GM19455 (cell line): ENCODE measurements at regions not wholly inside any gene's neighbourhood (a gene's known extent, or its start where the extent isn't known, plus 50 kb on each side); places are given as distances from the start of the nearest gene placed in this dataset.

Experiments
- ATAC-seq: cut with Tn5 transposase; IDR thresholded peaks from one replicate; pipeline ENCODE4 v1.9.1; 2021; ENCODE audit not compliant: unreplicated experiment

DNA sequence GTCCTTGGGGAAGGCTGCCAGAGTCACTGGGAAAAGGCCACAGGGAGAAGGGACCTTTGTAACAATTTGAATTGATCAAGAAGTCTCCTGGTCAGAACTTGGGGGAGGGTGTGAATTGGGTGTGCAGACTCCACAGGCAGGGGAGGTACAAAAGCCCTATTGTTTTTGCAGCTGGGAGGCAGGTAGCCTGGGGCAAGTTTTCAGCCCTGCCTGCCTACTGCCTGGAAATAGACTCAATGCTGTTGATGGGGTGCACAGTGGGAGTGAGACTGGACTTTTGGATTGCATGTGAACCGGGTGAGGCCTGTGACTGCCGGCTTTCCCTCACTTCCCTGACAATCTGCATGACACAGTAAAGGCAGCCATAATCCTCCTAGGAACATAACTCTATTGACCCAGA lies 947.0 kb downstream of the REEP3 start:
- no peak for ATAC-seq

DNA sequence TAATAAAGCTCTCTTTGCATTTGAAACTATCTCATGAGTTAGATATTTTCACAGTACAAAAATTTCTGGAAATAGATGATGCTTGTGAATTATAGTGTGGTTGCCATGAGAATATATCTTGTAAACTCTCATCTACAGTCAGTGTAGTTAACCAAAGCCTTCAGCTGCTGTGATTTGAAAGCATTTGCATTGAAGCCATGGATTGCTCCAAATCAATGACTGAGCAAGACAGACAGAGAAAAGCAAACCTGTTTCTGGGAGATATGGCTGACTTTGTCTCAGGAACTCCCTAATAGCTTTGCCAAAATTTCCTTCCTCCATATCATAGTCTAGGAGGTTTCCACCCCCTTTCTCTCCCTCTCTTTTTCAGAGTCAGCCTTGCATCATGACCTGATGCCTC lies 955.3 kb downstream of the REEP3 start:
- ATAC-seq = no peak

DNA sequence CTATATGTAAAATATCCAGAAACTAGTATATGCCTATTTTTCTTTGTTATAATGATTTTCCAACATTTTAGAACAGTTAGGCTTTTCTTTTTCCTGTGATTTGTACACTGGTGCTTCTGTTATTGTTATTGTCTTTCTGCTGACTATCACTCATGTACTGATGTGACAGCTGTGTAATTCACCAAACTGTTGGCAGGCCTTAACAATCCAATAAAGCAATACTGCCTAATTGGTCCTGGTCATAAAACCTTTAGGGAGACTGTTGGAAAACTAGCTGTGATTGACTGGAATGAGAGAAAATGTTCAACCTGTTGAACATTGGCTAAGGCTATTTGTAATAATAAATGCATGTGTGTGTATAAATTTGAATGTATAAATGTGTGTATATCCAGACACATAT lies 956.6 kb downstream of the REEP3 start:
- no peak for ATAC-seq

DNA sequence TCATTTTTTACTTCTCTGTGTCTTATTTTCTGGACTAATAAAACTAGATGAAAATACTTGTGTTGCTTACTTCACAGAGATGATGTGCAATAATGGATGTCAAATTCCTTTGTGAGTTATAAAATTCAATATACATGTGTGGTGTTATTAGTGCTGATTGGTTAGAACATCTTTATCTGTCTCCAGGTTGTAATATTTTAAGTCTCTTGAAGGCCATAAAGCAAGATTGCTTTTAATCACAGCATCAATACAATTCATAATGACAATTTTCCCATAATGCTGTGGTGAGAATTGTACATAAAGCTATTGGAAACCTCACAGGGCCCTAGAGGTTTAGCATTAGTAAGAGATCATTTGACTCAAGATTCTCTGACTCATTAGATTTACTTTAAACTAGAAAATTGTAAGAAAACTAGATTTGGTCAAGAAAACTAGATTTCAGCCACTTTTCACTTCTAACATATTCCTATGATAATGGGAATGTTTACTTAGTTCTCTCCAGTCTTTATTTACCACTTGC lies 963.7 kb downstream of the REEP3 start:
- ATAC-seq = no peak

DNA sequence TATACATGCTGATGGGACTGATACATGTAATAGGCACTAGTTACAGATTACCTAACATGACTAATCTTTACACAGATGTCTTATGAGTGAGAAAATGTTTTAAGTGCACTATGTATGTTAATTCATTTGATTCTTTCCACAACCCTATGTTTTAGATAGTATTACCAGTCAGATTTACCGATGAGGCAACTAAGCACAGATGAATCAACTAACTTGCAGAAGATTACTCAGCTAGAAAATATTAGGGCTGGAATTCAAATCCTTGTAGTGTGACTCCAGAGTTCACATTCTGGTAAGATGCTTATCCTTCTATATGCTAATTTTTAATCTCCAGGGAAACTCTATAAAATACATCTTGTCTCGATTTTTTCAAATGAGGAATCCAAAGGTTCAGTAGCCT lies 964.9 kb downstream of the REEP3 start:
- no peak for ATAC-seq

DNA sequence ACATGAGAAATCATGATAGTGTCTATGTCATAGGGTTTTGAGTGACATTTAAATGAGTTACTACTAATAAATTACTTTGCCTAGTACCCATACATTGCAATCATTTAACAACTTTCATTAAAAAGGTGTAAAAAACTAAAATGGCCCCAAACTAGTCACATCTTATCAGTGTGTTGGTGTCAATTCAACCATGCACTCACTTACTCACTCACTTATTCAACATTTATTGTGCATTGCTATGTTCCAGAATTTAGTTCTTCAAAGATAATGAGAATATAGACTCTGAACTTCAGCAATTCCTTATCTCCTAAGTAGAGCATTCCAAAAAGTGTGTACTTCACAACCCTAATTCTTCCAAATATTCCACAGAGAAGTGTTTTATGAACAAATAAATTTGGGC lies 965.7 kb downstream of the REEP3 start:
- ATAC-seq = no peak

DNA sequence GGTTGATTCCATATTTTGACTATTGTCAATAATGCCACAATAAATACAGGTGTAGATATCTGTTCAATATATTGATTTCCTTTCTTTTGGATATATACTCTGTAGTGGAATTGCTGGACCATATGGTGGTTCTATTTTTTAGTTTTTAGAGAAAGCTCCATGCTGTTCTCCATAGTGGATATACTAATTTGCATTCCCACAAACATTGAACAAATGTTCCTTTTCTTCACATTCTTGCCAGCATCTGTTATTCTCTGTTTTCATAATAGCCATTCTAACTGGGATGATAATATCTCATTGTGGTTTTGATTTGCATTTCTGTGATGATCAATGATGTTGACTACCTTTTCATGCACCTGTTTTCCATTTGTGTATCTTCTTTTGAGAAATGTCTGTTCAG lies 973.7 kb downstream of the REEP3 start:
- no peak for ATAC-seq

DNA sequence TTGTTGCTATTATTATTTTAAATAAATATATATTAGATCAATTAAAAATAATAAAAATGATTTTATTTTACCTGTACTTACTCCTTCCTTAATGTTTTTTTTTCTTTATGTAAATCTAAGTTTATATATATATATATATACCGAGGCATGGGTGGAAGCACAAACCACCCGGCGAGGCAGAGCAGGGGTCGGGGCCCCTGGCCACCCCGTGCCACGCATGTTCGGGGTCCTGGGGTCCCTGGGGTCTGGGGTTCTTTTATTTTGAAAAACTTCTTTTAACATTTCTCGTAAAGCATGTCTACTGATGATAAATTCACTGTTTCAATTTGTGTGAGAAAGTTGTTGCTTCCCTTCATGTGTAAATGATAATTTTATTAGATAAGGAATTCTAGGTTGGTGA lies 976.1 kb downstream of the REEP3 start:
- ATAC-seq = no peak

DNA sequence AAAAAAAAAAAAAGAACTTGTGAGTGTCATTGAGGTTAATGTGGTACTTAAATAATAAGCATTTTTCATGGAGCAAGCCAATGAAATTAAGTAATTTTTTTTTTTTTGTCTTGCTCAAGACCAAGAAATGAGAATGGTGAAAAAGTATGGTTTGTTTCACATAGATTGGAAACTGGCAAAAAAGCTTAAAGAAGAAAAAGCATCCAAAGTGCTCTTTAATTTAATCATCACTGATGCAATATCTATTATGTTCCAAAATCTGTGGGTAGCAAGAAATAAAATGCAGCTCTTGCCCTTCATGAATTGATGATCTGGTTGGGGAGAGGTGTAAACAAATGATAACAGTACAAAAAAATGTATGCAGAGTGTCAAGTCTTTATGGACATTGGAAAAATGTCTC lies 980.6 kb downstream of the REEP3 start:
- no peak for ATAC-seq

DNA sequence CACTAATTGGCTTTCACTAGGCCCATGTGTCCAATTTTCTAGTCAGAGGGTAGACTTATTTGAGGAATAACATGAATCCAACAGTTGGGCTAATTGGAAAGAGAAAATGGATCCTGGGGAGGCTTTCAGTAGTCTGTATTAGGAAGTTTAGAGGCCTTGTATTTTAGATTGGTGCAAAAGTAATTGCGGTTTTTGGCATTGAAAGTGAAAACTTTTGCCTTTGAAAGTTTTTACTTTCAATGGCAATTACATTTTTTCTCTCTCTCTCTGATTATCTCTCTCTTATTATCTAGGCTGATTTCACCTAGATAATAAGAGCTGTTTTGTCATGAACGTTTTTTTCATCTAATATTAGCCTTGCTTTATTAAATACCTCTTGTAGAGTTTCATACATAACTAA lies 981.7 kb downstream of the REEP3 start:
- ATAC-seq = no peak

DNA sequence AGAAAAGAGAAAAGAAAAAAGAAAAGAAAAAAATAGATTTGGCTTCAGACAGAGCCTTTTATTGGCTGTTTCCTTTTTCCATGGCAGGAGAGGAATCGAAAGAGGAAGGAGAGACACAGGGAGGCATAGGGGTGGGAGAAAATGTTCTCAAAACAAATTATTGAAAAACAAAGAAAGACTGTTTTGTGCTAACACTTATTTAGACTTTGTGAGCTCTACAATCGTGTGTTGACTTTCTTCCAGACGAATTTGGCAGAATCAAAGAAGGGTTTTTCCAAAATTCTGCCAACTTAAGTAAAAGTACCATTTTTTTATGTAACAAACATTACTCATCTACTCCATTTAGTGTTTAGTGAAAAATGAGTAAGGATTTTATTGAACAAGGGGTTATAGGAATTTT lies 982.2 kb downstream of the REEP3 start:
- ATAC-seq = no peak

DNA sequence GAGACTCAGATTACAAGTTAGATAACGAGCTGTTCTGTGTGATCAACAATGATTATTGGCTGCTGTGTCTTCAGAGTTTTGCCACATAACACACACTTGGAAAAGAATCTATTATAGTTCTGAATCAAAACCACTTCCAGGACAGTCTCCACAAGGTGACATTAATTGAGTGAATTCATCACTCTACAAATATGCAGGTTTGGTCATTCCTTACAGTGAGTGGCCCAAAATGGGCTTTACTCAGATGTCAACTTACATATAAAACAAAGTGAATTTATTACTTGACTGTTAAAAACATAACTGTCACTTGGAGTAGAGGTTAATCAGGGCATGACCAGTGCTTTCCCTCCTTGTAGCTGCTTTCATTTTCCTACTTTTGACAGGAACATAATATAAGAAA lies 984.3 kb downstream of the REEP3 start:
- ATAC-seq = no peak

DNA sequence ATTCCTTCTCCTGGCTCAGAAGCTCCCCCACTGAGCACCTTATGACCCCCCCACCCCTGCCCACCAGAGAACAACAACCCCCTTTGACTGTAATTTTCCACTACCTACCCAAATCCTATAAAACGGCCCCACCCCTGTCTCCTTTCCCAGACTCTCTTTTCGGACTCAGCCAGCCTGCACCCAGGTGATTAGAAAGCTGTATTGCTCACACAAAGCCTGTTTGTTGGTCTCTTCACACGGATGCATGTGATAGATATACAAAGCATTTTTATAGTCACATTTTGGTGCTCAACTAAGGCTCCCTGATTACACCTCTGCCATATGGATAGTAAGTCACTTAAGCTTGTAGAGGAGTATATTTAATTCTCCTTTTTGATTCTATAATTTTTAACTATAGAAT lies 985.8 kb downstream of the REEP3 start:
- ATAC-seq = no peak

DNA sequence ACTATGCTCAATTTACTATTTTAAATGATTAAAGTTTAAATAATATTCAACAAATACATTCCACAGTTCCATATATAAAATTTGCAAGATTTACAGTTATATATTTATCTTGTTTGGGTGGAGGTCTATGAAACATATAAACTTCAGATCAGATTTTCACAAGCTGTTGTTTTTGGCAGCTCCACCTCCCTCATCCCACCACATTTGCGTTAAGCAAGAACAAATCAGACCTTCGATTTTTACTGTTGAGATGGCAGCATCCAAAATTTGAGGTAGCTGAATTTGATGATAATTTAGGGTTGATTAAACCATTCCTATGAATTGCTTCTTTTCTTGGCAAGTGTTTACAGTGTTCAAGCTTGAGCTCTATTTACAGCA lies 986.4 kb downstream of the REEP3 start:
- no peak for ATAC-seq

DNA sequence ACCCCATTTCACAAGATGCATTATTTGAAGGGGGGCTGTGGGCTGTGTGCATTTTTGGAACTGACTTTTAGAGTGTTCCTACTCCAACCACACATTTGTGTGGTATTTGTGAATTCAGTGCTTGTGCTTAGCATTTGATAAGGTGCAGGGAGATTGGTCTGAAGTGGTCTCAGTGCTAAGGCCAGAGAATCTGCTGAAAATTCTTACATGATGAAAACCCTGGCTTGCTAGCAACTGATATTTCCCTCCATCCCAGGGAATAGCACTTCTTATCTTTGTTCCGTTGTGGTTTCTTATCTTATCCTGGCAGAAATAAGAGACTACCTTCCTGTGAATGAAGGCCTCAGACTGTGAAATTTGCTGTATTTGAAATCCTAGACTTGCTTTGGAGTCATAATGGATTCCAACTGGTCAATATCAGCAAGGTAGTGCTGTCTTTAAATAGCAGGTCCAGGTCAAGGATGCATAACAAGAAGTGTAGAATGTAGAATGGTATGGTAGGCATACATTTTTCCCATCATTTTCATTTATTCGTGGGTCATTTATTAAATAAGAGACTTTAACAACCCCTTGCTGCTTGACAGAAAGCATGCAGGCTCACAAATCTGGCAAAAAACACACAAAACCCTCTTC lies 986.9 kb downstream of the REEP3 start:
- no peak for ATAC-seq

DNA sequence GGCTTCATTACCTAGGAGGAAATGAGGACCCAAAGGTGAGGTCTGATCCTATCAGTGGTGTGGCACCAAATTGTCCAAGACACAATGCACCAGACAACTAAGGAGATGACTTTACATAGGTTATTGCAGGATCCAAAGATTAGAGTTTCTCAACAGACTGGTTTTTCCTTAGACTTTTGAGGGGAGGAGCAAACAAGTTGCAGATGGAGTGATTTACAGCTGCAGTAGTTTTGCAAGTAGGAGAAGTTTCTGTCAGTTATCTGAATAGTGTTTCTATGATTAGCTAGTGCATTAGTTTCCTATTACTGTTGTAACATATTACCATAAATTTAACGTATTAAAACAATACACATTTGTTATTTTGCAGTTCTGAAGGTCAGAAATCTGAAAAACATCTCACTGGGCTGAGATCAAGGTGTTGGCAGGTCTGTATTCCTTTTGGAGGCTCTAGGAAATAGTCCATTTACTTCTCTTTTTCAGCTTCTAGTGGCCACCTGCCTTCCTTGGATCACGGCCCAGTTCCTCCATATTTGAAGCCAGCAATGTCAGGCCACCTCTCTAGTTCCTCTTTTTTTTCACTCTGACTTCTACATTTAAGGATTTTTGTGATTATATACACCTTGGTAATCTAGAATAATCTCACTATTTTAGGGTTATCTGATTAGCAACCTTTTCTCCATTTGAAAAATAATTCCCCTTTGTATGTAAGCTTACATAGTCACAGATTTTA lies 994.9 kb downstream of the REEP3 start:
- ATAC-seq = no peak

DNA sequence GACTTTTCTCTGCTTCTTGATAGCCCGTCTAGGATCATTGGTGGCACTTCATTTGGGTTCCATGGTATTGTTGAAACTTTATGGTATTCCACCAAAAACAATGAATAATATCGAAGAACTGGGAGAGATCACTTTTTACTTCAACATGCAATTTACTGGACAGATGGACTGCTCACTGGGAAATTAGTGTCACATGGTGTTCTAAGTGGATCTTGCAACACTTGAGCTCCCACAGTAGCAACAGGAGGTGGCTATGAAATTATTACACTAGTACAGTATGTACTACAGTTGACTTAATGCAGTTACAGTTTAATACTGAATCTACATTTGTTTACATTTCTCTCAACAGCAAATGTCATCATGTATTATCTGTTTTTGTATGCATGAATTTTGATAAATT lies 997.3 kb downstream of the REEP3 start:
- ATAC-seq = no peak

DNA sequence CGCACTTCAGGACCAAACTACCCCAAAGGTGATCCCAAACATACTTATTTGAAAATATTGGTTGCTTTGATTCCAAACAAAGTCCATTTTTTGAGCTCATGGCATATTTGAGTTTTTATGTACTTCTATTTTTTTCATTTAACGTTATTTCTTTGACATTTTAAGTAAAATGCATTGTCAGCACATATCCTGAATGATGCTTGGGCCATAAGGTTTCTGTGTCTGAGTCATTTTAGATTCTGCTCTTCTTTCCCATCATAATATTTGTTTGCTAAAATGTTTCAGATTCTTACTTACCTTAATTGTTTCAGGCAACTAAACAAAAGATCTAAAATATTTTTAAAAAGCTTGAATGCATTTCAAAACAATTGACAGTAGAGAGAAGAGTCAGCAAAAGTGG lies 998.2 kb downstream of the REEP3 start:
- no peak for ATAC-seq

DNA sequence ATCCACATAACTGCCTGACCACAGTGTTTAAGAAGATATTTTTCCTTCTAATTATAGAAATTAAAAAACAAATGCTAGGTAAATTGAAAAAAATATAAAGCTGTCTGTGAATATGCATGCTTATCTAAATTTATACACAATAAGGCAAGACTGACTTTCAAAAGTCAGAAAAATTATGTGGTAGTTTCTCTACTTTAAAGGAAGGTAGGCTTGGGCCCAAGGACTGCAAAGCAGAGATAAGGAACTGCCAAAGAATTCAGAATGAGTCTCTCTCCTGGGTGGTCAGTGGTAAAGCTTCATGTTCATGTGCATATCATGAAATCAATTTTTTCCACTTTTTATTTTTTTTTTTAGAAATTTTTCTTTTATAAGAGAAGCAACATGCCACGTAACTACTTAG lies 998.6 kb downstream of the REEP3 start:
- no peak for ATAC-seq

DNA sequence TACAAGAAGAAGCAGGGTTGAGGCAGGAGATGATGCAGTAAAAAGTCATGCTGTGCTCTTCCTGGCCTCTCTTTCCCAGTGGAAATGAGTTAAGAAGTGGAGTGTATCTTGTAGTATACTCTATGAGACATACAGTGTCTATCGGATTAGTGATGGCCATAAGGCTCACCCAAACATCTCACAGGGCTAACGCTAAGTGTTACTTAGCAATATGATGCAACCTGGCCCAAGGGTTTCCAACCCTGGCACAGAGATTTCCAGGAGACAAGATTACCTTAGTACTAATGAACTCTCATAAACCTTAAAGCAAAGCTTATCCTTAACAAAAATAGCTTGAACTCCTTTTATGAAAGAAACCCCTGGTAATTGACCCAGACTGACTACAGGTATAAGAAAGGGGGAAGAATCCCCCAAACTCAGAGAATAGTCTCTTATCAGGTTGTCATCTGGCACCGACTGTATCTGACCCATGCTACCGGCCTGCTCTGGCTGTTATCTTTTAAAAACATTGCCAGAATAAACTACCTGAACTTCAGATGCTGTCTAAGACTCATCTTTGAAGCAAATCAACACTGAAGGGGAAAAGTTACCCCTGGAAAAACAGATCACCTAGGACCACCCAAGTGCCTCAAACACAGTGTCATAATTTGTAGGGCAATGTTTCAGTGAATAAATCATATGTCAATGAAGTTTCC lies 1002.0 kb downstream of the REEP3 start:
- ATAC-seq = no peak

DNA sequence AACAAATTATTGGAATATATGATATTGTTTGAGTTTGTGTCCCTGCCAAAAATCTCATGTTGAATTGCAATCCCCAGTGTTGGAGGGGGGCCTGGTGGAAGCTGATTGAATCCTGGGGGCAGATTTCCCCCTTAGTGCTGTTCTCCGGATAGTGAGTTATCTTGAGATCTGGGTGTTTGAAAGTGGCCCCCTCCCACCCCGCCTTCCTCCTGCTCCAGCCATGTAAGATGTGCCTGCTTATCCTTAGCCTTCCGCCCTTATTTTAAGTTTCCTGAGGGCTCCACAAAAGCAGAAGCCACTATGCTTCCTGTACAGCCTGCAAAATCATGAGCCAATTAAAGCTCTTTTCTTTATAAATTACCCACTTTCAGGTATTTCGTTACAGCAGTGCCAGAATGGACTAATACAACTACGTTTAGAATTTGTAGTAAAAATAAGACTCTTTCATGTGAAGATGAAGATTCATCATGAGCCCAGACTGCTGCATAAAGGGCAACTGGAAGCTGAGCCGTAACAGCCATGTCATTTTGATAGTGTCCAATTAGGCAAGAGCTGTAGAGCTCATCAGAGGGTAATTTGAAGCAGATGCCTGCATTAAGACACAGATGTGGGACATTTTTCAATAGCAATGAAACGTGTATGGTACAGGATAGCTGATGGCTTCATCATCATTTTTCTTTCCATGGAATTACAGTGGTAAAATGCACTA lies 1007.2 kb downstream of the REEP3 start:
- ATAC-seq = no peak

DNA sequence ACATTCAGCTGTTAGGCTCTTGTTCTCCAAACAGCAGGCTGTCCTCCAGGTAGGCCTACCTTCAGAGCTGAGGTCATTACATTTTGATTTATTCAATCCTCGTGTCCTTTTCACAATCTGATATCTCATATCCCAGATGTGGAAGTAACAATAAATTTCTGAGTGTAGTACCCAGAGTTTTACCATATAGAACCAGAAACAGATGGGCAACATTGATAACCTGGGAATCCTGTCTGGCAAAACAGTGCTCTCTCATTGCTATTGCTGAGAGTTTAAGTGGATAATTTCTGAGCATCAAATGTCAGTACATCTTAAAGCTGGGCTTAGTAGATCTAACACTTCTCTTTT lies 1007.8 kb downstream of the REEP3 start:
- no peak for ATAC-seq
